ENCODE measurements at regions not wholly inside any gene's neighbourhood (a gene's known extent, or its start where the extent isn't known, plus 50 kb on each side); places are given as distances from the start of the nearest gene placed in this dataset.

GRCh38 chr20:48302149-48302548 is 516.9 kb upstream of the SULF2 start:
- Histone ChIP-seq H2AFZ (ENCODE audit: low read depth, low read length) (no peak overlapping the region), H3K4ac (ENCODE audit: low read depth in 1 of 2, low read length in 2 of 2) (no peak overlapping the region), H2BK5ac (ENCODE audit: low read depth, low read length, poor library complexity, severe bottlenecking) (no peak overlapping the region), H3K79me1 (replicated peaks; ENCODE audit: low read length, poor library complexity, severe bottlenecking) (no peaks in the 10 kb centered on the region), H4K91ac (ENCODE audit: low read length) (no peak overlapping the region), H3K4me1 (ENCODE audit: control insufficient read depth, insufficient read depth, low read depth, low read length) (peaks cover 3% of the 10 kb centered on the region), H3K27me3 (ENCODE audit: control insufficient read depth in 1 of 2, insufficient read depth in 1 of 2, low read length in 2 of 2) (peaks cover 20 to 55% of the 10 kb centered on the region in 2 experiments), H3K27ac (ENCODE audit: low read length, poor library complexity, severe bottlenecking) (no peak overlapping the region), H2BK15ac (ENCODE audit: low read depth, poor library complexity, severe bottlenecking) (no peak overlapping the region), H3K23ac (ENCODE audit: low read length in 2 of 2) (no peak overlapping the region), H4K8ac (ENCODE audit: low read length) (no peak overlapping the region), H2AK5ac (ENCODE audit: low read length, severe bottlenecking) (no peak overlapping the region), H3K9ac (ENCODE audit: low read length) (no peak overlapping the region), H2BK12ac (ENCODE audit: low read length in 2 of 2) (no peak overlapping the region), H2BK120ac (ENCODE audit: low read depth, low read length) (no peak overlapping the region), H3K18ac (ENCODE audit: low read depth in 1 of 2, low read length in 2 of 2) (no peak overlapping the region), H3K4me3 (ENCODE audit: insufficient read depth in 1 of 2, low read depth in 1 of 2, low read length in 2 of 2) (no peak overlapping the region), H3K36me3 (ENCODE audit: control insufficient read depth in 1 of 2, insufficient read depth in 2 of 2, low read depth in 1 of 2, low read length in 2 of 2) (no peaks in the 10 kb centered on the region), H3K4me2 (ENCODE audit: low read length, poor library complexity, severe bottlenecking) (no peak overlapping the region), H3K14ac (ENCODE audit: low read length in 2 of 2) (no peak overlapping the region), H3K9me3 (ENCODE audit: control insufficient read depth, low read length) (peaks cover 3% of the 10 kb centered on the region)
- DNase-seq, result no peak

GRCh38 chr20:48301189-48301588 is 515.9 kb upstream of the SULF2 start:
- Histone ChIP-seq H3K79me1 (replicated peaks; ENCODE audit: low read length, poor library complexity, severe bottlenecking) (no peaks in the 10 kb centered on the region), H3K4me2 (ENCODE audit: low read length, poor library complexity, severe bottlenecking) (no peak overlapping the region), H3K9me3 (ENCODE audit: control insufficient read depth, low read length) (peaks cover 3% of the 10 kb centered on the region), H3K4me3 (ENCODE audit: insufficient read depth in 1 of 2, low read depth in 1 of 2, low read length in 2 of 2) (no peak overlapping the region), H2BK12ac (ENCODE audit: low read length in 2 of 2) (no peak overlapping the region), H3K27ac (ENCODE audit: low read length, poor library complexity, severe bottlenecking) (no peak overlapping the region), H2BK15ac (ENCODE audit: low read depth, poor library complexity, severe bottlenecking) (no peak overlapping the region), H2BK5ac (ENCODE audit: low read depth, low read length, poor library complexity, severe bottlenecking) (no peak overlapping the region), H3K4ac (ENCODE audit: low read depth in 1 of 2, low read length in 2 of 2) (no peak overlapping the region), H3K36me3 (ENCODE audit: control insufficient read depth in 1 of 2, insufficient read depth in 2 of 2, low read depth in 1 of 2, low read length in 2 of 2) (no peaks in the 10 kb centered on the region), H4K91ac (ENCODE audit: low read length) (no peak overlapping the region), H3K27me3 (ENCODE audit: control insufficient read depth in 1 of 2, insufficient read depth in 1 of 2, low read length in 2 of 2) (peaks cover 11 to 45% of the 10 kb centered on the region in 2 experiments), H3K18ac (ENCODE audit: low read depth in 1 of 2, low read length in 2 of 2) (no peak overlapping the region), H2AFZ (ENCODE audit: low read depth, low read length) (no peak overlapping the region), H4K8ac (ENCODE audit: low read length) (no peak overlapping the region), H3K23ac (ENCODE audit: low read length in 2 of 2) (no peak overlapping the region), H3K9ac (ENCODE audit: low read length) (no peak overlapping the region), H3K14ac (ENCODE audit: low read length in 2 of 2) (no peak overlapping the region), H2AK5ac (ENCODE audit: low read length, severe bottlenecking) (peak overlapping the region; percentile 4), H2BK120ac (ENCODE audit: low read depth, low read length) (no peak overlapping the region), H3K4me1 (ENCODE audit: control insufficient read depth, insufficient read depth, low read depth, low read length) (peaks cover 7% of the 10 kb centered on the region)
- DNase-seq, result no peak
- WGBS, result 93% methylated on average over 3 of the region's 3 CpGs

- H3K23ac ChIP-seq (ENCODE audit: low read length in 2 of 2), result no peak overlapping the region
- no peak overlapping the region for H3K18ac ChIP-seq (ENCODE audit: low read depth in 1 of 2, low read length in 2 of 2)
- no peak overlapping the region for H3K4me2 ChIP-seq (ENCODE audit: low read length, poor library complexity, severe bottlenecking)
- H3K14ac ChIP-seq (ENCODE audit: low read length in 2 of 2), result no peak overlapping the region
- no peak overlapping the region for H2BK12ac ChIP-seq (ENCODE audit: low read length in 2 of 2)
- H3K9ac ChIP-seq (ENCODE audit: low read length), result no peak overlapping the region
- no peak overlapping the region for H2AK5ac ChIP-seq (ENCODE audit: low read length, severe bottlenecking)
- peaks cover 3% of the 10 kb centered on the region for H3K9me3 ChIP-seq (ENCODE audit: control insufficient read depth, low read length)
- no peak overlapping the region for H4K91ac ChIP-seq (ENCODE audit: low read length)
- H3K4me1 ChIP-seq (ENCODE audit: control insufficient read depth, insufficient read depth, low read depth, low read length), result peaks cover 7% of the 10 kb centered on the region
- H2BK5ac ChIP-seq (ENCODE audit: low read depth, low read length, poor library complexity, severe bottlenecking), result no peak overlapping the region
- no peak overlapping the region for H2BK15ac ChIP-seq (ENCODE audit: low read depth, poor library complexity, severe bottlenecking)
- H2BK120ac ChIP-seq (ENCODE audit: low read depth, low read length), result no peak overlapping the region
- H3K4ac ChIP-seq (ENCODE audit: low read depth in 1 of 2, low read length in 2 of 2), result no peak overlapping the region
- no peak for DNase-seq
- no peak overlapping the region for H2AFZ ChIP-seq (ENCODE audit: low read depth, low read length)
- no peak overlapping the region for H4K8ac ChIP-seq (ENCODE audit: low read length)
- no peak overlapping the region for H3K27ac ChIP-seq (ENCODE audit: low read length, poor library complexity, severe bottlenecking)
- no peaks in the 10 kb centered on the region for H3K36me3 ChIP-seq (ENCODE audit: control insufficient read depth in 1 of 2, insufficient read depth in 2 of 2, low read depth in 1 of 2, low read length in 2 of 2)
- no peaks in the 10 kb centered on the region for H3K79me1 ChIP-seq (replicated peaks; ENCODE audit: low read length, poor library complexity, severe bottlenecking)
- peaks cover 9 to 41% of the 10 kb centered on the region in 2 experiments for H3K27me3 ChIP-seq (ENCODE audit: control insufficient read depth in 1 of 2, insufficient read depth in 1 of 2, low read length in 2 of 2)
- 95% methylated on average over 1 of the region's 1 CpG for WGBS
- H3K4me3 ChIP-seq (ENCODE audit: insufficient read depth in 1 of 2, low read depth in 1 of 2, low read length in 2 of 2), result no peak overlapping the region
Measured at GRCh38 chr20:48300529-48300928, 515.2 kb upstream of the SULF2 start.

- peak; percentile 91 for DNase-seq
- Histone ChIP-seq H3K36me3 (ENCODE audit: control insufficient read depth in 1 of 2, insufficient read depth in 2 of 2, low read depth in 1 of 2, low read length in 2 of 2) (no peaks in the 10 kb centered on the region), H2AK5ac (ENCODE audit: low read length, severe bottlenecking) (peak overlapping the region; percentile 21), H2BK15ac (ENCODE audit: low read depth, poor library complexity, severe bottlenecking) (no peak overlapping the region), H3K9me3 (ENCODE audit: control insufficient read depth, low read length) (peaks cover 3% of the 10 kb centered on the region), H4K8ac (ENCODE audit: low read length) (no peak overlapping the region), H3K4ac (ENCODE audit: low read depth in 1 of 2, low read length in 2 of 2) (no peak overlapping the region), H2BK120ac (ENCODE audit: low read depth, low read length) (no peak overlapping the region), H3K23ac (ENCODE audit: low read length in 2 of 2) (no peak overlapping the region), H2AFZ (ENCODE audit: low read depth, low read length) (no peak overlapping the region), H3K4me1 (ENCODE audit: control insufficient read depth, insufficient read depth, low read depth, low read length) (peaks cover 13% of the 10 kb centered on the region), H3K9ac (ENCODE audit: low read length) (peak overlapping the region; percentile 60), H3K4me3 (ENCODE audit: insufficient read depth in 1 of 2, low read depth in 1 of 2, low read length in 2 of 2) (no peak overlapping the region), H3K27ac (ENCODE audit: low read length, poor library complexity, severe bottlenecking) (peak overlapping the region; percentile 2), H3K14ac (ENCODE audit: low read length in 2 of 2) (no peak overlapping the region), H3K18ac (ENCODE audit: low read depth in 1 of 2, low read length in 2 of 2) (no peak overlapping the region), H2BK5ac (ENCODE audit: low read depth, low read length, poor library complexity, severe bottlenecking) (no peak overlapping the region), H3K27me3 (ENCODE audit: control insufficient read depth in 1 of 2, insufficient read depth in 1 of 2, low read length in 2 of 2) (peaks cover 2 to 27% of the 10 kb centered on the region in 2 experiments), H4K91ac (ENCODE audit: low read length) (no peak overlapping the region), H3K79me1 (replicated peaks; ENCODE audit: low read length, poor library complexity, severe bottlenecking) (no peaks in the 10 kb centered on the region), H3K4me2 (ENCODE audit: low read length, poor library complexity, severe bottlenecking) (no peak overlapping the region), H2BK12ac (ENCODE audit: low read length in 2 of 2) (no peak overlapping the region)
- WGBS, result 56% methylated on average over 7 of the region's 7 CpGs
Measured at GRCh38 chr20:48298851-48299484, 513.7 kb upstream of the SULF2 start.
